Chondrocyte (in vitro differentiated cells): ENCODE measurements at regions not wholly inside any gene's neighbourhood (a gene's known extent, or its start where the extent isn't known, plus 50 kb on each side); places are given as distances from the start of the nearest gene placed in this dataset.

Experiments
- DNase-seq: peaks from one replicate; pipeline ENCODE4 v3.0.0; 2021; ENCODE audit warnings: mixed read lengths, low spot score
- H3K27ac Mint-ChIP-seq: one replicate; pipeline ENCODE4 v1.8.0; 2021; ENCODE audit warnings: mild to moderate bottlenecking, moderate library complexity, mixed read lengths; ENCODE audit not compliant: unreplicated experiment
- H3K27me3 Mint-ChIP-seq: 2 replicates; pipeline ENCODE4 v1.8.0; 2021; ENCODE audit warnings: low read depth, mixed read lengths
- H3K36me3 Mint-ChIP-seq: 2 replicates; pipeline ENCODE4 v1.8.0; 2021; ENCODE audit warnings: low read depth, mixed read lengths
- H3K4me1 Mint-ChIP-seq: 2 replicates; pipeline ENCODE4 v1.8.0; 2021; ENCODE audit warnings: low read depth, mild to moderate bottlenecking, mixed read lengths
- H3K4me3 Mint-ChIP-seq: one replicate; pipeline ENCODE4 v1.8.0; 2021; ENCODE audit warnings: mild to moderate bottlenecking, moderate library complexity, mixed read lengths; ENCODE audit not compliant: unreplicated experiment
- H3K9me3 Mint-ChIP-seq: 2 replicates; pipeline ENCODE4 v1.8.0; 2021; ENCODE audit warnings: low read depth, mixed read lengths
- TF ChIP-seq, protein P1 (sequence below): fragments of 200-600 bp; sonication (generic); IDR thresholded peaks from 2 replicates; pipeline ENCODE4 v1.5.0; 2021; ENCODE audit warnings: antibody characterized with exemption, mild to moderate bottlenecking, moderate library complexity

- no peak for DNase-seq
- Mint-ChIP-seq H3K36me3 (peaks cover 10% of the 10 kb centered on the region), H3K4me1 (peaks cover 37% of the 10 kb centered on the region), H3K27ac (peak overlapping the region; percentile 78), H3K4me3 (no peak overlapping the region), H3K27me3 (no peaks in the 10 kb centered on the region), H3K9me3 (no peaks in the 10 kb centered on the region)
- TF ChIP-seq, protein P1, sequence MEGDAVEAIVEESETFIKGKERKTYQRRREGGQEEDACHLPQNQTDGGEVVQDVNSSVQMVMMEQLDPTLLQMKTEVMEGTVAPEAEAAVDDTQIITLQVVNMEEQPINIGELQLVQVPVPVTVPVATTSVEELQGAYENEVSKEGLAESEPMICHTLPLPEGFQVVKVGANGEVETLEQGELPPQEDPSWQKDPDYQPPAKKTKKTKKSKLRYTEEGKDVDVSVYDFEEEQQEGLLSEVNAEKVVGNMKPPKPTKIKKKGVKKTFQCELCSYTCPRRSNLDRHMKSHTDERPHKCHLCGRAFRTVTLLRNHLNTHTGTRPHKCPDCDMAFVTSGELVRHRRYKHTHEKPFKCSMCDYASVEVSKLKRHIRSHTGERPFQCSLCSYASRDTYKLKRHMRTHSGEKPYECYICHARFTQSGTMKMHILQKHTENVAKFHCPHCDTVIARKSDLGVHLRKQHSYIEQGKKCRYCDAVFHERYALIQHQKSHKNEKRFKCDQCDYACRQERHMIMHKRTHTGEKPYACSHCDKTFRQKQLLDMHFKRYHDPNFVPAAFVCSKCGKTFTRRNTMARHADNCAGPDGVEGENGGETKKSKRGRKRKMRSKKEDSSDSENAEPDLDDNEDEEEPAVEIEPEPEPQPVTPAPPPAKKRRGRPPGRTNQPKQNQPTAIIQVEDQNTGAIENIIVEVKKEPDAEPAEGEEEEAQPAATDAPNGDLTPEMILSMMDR, result peak; percentile 8
Observed at GRCh38 chr12:124428136-124428791, 133.4 kb downstream of the RFLNA start.

DNA sequence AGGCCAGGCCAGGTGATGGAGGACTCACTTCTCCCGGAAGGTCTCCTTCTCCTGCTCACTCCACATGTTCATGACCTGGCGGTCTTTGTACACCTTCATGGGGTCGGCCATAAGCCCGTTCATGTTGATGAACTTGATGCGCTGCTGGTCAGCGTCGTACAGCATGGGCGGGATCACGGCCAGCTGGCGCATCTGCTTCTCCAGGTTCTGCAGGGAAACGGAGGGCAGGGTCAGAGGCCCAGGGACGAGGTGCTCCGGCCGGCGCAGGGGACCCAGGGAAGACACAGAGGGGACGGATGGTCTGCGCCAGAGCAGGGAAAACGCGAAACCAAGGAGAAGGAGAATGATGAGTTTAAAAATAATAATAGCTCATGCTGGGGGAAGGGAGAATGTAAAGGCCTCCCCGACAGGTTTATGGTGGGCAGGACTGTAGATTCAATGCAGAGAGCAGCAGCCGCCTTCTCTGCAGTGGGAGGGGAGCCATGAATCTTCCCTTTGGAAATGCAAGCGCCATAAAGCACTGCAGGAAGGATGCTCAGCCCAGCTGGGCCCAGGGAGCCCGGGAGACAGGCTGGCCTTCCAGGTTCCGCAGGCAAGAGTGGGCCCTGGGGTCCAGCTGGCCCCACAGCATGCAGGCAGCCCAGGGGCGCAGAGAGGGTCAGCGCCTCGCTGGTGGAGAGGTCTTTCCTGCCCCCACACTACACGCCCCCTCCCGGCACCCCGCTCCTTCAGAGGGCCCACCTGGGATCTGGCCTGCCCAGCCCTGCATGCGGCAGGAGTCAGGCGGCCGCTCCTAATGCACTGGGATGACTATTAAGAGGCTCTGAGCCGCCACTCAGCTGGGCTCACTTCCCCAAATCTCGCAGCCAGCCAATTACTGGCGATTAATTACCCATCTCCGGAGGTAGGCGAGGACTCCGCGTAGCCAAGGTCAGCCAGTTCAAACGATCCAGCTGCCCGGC is 132.0 kb downstream of the RFLNA start:
- H3K9me3 Mint-ChIP-seq, result no peaks in the 10 kb centered on the region
- TF ChIP-seq, protein P1, result no peak
- no peak overlapping the region for H3K4me3 Mint-ChIP-seq
- peak overlapping the region; percentile 36 for H3K27ac Mint-ChIP-seq
- H3K27me3 Mint-ChIP-seq, result no peaks in the 10 kb centered on the region
- no peak for DNase-seq
- H3K36me3 Mint-ChIP-seq, result peaks cover 10% of the 10 kb centered on the region
- peaks cover 41% of the 10 kb centered on the region for H3K4me1 Mint-ChIP-seq

- TF ChIP-seq, protein P1, result no peak
- peaks cover 10% of the 10 kb centered on the region for H3K36me3 Mint-ChIP-seq
- DNase-seq, result no peak
- no peaks in the 10 kb centered on the region for H3K27me3 Mint-ChIP-seq
- H3K27ac Mint-ChIP-seq, result peak overlapping the region; percentile 23
- H3K4me1 Mint-ChIP-seq, result peaks cover 51% of the 10 kb centered on the region
- no peaks in the 10 kb centered on the region for H3K9me3 Mint-ChIP-seq
- H3K4me3 Mint-ChIP-seq, result no peak overlapping the region
Observed at GRCh38 chr12:124425667-124426066, 130.8 kb downstream of the RFLNA start.

GRCh38 chr12:124424516-124424905 is 129.6 kb downstream of the RFLNA start:
- Mint-ChIP-seq H3K27ac (peak overlapping the region; percentile 10), H3K36me3 (peaks cover 14% of the 10 kb centered on the region), H3K4me3 (no peak overlapping the region), H3K27me3 (no peaks in the 10 kb centered on the region), H3K9me3 (no peaks in the 10 kb centered on the region), H3K4me1 (peaks cover 63% of the 10 kb centered on the region)
- TF ChIP-seq, protein P1, result no peak
- DNase-seq, result no peak

DNA sequence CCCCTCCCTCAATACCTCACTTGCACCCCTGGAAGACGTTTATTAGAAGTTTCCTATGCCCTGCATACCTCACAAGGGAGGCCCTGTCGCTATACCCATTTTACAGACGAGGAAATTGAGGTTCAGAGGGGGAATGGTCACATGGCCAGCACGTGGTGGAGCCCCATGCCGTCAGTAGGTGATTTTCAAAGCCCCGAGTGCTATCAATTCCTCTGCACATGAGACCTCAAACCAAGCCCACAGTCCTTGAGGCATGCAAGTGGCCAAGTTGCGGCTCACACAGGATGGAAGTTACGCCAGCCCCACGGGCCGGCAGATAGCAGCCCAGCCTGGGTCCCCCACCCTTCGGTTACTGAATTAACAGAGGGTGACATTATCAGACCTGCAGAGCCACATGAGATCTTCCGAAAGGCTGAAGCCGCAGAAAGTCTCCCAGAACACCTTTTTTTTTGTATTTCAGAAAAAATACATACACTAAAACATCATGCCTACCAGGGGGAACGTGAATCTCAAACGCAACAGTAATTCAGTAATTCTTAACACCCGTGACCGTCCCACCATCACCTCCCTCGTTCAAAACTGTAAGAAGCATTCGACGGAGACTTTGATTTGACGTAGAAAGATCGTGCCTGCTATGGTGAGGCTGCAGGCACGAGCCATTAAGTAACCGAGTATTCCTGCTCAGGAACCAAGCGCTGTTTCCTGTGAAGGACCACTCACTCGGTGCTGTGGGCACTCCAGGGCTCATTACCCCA is 129.0 kb downstream of the RFLNA start:
- H3K36me3 Mint-ChIP-seq, result peaks cover 19% of the 10 kb centered on the region
- peak overlapping the region; percentile 92 for H3K27ac Mint-ChIP-seq
- no peaks in the 10 kb centered on the region for H3K27me3 Mint-ChIP-seq
- peaks cover 68% of the 10 kb centered on the region for H3K4me1 Mint-ChIP-seq
- no peak overlapping the region for H3K4me3 Mint-ChIP-seq
- TF ChIP-seq, protein P1, result no peak
- no peaks in the 10 kb centered on the region for H3K9me3 Mint-ChIP-seq
- no peak for DNase-seq
